ENCODE measurements at regions not wholly inside any gene's neighbourhood (a gene's known extent, or its start where the extent isn't known, plus 50 kb on each side); places are given as distances from the start of the nearest gene placed in this dataset.

DNA sequence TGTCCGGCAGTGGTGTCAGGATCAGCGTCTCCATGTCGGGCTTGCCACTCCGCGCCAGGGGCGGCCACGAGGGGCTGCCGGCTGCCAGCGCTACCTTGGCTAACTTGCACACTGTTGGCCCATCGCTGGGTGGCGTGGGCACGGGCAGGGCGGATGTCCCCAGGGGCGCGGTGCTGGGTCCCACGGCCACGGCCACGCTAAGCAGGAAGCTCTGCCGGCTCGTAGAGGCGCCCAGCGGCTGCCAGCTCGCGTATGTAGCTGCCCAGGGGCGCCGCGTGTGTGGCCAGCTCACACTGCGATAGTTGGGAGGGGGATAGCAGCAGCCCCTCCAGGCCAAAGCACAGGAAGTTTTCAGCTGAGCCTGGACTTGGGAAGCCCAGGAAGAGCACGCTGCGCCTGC, 249.4 kb downstream of the ANKRD30B start:
- TF ChIP-seq, protein P1, sequence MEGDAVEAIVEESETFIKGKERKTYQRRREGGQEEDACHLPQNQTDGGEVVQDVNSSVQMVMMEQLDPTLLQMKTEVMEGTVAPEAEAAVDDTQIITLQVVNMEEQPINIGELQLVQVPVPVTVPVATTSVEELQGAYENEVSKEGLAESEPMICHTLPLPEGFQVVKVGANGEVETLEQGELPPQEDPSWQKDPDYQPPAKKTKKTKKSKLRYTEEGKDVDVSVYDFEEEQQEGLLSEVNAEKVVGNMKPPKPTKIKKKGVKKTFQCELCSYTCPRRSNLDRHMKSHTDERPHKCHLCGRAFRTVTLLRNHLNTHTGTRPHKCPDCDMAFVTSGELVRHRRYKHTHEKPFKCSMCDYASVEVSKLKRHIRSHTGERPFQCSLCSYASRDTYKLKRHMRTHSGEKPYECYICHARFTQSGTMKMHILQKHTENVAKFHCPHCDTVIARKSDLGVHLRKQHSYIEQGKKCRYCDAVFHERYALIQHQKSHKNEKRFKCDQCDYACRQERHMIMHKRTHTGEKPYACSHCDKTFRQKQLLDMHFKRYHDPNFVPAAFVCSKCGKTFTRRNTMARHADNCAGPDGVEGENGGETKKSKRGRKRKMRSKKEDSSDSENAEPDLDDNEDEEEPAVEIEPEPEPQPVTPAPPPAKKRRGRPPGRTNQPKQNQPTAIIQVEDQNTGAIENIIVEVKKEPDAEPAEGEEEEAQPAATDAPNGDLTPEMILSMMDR (conservative IDR thresholded peaks at IDR 0.05; ENCODE audit: low read length) = no peak
- no peak for TF ChIP-seq EZH2phosphoT487 (IDR thresholded peaks at IDR 0.05; ENCODE audit: borderline replicate concordance)

All from Loucy (cell line).